ENCODE measurements at regions not wholly inside any gene's neighbourhood (a gene's known extent, or its start where the extent isn't known, plus 50 kb on each side); places are given as distances from the start of the nearest gene placed in this dataset.

DNA sequence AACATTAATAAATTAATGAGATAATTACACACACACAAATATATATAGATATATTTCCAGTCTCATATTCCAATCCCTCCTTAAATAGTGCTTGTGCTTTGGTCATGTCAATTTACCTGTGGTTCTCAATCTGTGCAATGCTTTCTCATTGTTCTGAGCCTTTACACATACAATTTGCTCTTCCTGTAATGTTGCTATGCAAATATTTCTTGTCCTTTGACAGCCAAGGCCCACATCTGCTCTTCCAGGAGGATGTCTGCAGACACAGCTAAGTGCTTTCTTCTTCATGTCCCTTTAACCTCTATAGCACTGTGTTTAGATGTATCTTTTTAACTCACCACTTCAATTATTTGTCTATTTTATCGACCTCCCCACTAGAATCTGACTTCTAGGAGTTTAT is 67.3 kb upstream of the RAPGEF2 start:
- no peak for DNase-seq (ENCODE audit: low spot score)

DNA sequence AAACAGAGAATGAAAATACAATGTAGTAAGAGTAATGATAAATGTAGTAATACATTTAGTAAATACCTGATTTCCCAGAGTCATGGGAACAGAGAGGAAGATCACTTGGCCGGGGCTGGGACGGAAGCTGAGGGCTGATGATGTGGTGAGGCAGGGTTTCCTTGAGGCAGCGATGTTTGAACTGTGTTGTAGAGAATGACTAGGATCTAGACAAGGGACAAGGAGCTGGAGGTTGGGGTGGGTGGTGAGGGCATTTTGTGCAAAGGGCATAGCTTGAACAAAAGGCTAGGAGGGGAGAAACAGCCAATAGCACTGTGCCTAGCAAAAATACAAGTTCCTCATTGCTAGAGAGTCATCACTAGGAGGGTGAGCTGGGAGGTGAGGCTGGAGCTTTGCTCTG is 64.3 kb upstream of the RAPGEF2 start:
- no peak for DNase-seq (ENCODE audit: low spot score)

GRCh38 chr4:159041054-159042034 is 61.5 kb upstream of the RAPGEF2 start:
- DNase-seq (ENCODE audit: low spot score) = peak; percentile 63

GRCh38 chr4:159042097-159042605 is 60.7 kb upstream of the RAPGEF2 start:
- peak; percentile 99 for DNase-seq (ENCODE audit: low spot score)

- DNase-seq (ENCODE audit: low spot score) = peak; percentile 27
Observed at GRCh38 chr4:159042868-159043267, 60.0 kb upstream of the RAPGEF2 start.

DNA sequence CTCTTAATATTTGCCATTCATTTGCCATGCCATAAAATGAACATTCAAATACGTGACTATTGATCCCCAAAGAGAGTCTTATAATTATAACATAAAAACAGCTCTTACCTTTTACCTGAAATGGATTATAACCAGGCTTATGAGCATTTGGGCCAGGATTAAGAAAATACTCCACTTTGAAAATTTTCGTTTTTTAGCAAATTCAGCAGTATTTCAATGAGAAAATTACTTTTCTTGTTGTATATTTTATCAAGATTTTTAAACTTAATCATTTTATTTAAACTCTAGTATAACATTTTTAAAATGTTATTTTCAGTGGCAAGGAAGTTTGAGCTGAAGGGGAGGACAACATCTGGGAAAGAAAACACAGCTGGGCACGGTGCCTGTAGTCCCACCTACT is 59.0 kb upstream of the RAPGEF2 start:
- no peak for DNase-seq (ENCODE audit: low spot score)

- no peak for DNase-seq (ENCODE audit: low spot score)
Observed at GRCh38 chr4:159045321-159045720, 57.6 kb upstream of the RAPGEF2 start.

GRCh38 chr4:159046683-159047082 is 56.2 kb upstream of the RAPGEF2 start:
- DNase-seq (ENCODE audit: low spot score) = no peak

DNA sequence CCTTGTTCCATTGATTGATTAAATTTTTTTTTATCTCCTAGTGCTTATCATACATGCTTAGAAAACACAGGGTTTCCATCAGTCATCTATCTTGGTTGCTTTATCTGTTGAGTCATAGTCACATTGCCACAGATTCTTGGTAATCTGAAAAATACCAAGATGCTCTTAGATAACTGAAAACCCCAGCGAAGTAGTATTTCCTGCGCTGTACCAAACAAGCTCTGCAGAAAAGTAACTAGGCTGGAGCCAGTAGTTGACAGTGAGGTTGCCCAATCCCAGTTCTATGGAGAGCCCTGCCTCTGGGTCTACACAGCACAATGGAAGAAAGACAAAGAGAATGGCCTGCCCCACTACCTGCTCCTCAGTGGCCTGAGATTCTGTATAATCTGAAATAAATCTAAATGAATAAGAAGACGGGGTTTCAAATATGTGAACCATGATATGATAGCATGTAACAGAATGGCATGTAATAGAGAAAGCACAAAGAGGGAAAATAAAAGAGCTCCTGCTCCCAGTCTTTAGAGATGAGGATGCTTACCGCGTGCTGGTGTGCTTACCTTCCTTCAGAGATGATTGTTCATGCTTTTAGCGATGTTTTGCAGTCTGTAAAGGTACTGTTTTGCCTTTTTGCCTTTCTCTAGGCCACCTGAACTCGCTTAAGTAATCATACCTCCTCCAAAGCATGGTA is 55.3 kb upstream of the RAPGEF2 start:
- DNase-seq (ENCODE audit: low spot score) = no peak

DNA sequence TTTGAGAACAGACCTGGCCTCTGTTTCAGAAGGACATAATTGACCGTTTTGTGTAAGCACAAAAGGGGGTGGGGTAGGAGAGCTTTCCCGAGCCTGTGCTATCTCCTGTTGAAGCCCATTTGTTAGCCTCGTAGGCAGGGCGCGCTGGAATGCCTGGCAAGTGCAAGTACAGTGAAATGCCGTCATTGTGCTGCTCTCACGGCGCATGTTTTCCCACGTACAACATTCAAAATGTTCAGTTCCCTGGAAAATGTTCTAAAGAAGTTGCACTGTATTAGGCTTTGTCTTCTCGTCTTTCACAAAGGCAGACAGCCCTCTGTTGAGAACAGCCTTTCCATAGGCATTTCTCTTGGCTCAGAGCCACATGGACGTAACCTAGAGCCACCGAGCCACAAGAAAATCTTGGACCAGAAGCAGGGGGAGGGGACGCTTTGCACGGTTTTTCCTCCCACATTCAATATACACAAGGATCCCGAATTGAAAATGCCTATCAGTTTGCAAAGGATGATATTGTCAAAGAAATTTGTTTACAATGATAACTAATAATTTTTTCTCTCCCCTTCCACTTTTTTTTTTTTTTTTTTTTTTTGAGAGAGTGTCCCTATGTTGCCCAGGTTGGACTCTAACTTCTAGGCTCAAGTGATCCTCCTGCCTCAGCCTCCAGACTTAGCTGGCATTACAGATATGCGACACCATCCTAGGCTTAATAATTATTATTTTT is 54.6 kb upstream of the RAPGEF2 start:
- DNase-seq (ENCODE audit: low spot score) = no peak

GRCh38 chr4:159049780-159050375 is 53.0 kb upstream of the RAPGEF2 start:
- DNase-seq (ENCODE audit: low spot score) = no peak

- no peak for DNase-seq (ENCODE audit: low spot score)
Observed at GRCh38 chr4:159051245-159052071, 51.4 kb upstream of the RAPGEF2 start.

DNA sequence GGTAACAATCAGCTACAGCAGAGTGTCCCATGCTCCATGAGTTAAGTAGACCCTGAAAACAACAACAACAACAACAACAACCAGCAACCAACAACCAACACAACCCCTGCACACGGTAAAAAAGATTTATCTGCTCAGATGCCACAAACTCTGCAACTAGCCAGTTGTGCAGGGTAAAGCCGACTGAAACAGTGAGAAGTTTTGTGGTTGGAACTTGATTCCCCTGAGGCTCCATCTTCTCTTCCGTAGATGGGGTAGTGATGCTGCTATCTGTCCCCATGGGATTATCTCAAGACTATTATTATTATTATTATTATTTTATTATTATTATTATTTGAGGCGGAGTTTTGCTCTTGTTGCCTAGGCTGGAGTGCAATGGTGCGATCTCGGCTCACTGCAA is 50.6 kb upstream of the RAPGEF2 start:
- DNase-seq (ENCODE audit: low spot score) = no peak

Measured in hematopoietic multipotent progenitor cell treated with erythropoietin and hydrocortisone succinate and interleukin-3 and kit ligand, for 15 days (in vitro differentiated cells).